ENCODE measurements at regions not wholly inside any gene's neighbourhood (a gene's known extent, or its start where the extent isn't known, plus 50 kb on each side); places are given as distances from the start of the nearest gene placed in this dataset.
"Not testable (repeated sequence)": the region's sequence is repeated elsewhere in the genome, so short reads cannot be mapped to it uniquely, and the experiment has no call there.

DNA sequence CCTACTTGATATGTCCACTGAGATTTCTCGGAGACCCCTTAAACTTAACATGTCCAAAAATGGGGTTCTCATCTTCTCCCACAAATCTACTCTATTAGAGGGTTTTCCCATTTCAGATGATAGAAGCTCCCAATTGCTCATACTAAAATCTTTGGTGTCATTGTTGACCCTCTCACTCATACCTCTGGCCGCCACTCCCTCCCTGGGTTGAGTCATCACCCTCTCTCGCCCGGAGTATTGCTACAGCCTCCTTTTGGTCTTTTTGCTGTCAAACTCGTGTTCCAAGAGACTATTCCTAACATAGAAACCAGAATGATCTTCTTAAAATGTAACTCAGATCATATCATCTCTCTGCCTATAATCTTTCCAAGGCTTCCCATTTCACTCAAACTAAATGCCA, 91.0 kb upstream of the GNAQ start:
- no peak for DNase-seq (ENCODE audit: low spot score)

DNA sequence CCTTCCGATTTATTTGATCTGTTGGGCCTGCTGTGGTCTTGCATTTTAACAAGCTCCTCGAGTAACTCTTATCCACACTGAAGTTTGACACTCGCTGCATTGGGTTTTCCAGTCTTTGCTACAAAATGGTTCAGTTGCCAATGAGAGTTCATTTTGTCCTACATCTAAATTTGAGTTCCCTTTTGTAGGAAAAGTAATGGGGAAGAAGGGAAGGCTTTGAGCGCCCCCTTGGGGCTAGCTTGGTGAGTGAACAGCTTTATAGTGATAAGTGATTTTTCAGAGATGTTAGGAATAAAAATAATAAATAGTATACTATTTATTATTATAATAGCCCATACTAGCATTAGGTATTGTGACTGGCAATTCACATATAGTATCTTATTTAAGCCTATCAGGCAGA, 89.9 kb upstream of the GNAQ start:
- peak; percentile 75 for DNase-seq (ENCODE audit: low spot score)

- DNase-seq (ENCODE audit: low spot score) = no peak
Observed at GRCh38 chr9:78118742-78119473, 87.3 kb upstream of the GNAQ start.

DNA sequence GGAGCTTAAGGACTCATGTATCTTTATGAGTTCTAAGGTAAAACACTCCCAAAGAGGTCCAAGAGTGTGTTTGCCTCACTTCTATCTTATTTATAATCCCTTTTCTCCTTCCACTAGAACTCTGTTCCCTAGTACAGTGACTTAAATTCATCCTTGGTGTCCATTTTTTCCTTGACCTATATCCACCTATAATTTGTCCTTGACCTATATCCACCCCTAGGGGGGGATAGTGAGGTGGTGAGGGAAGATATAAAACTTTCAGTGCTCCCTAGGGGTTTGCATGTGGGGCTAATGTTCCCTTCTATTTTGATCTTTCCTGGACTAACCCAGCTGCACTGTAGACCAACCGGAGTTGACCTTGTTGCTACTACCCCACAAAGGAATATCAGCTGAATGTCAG, 83.5 kb upstream of the GNAQ start:
- DNase-seq (ENCODE audit: low spot score) = no peak

DNA sequence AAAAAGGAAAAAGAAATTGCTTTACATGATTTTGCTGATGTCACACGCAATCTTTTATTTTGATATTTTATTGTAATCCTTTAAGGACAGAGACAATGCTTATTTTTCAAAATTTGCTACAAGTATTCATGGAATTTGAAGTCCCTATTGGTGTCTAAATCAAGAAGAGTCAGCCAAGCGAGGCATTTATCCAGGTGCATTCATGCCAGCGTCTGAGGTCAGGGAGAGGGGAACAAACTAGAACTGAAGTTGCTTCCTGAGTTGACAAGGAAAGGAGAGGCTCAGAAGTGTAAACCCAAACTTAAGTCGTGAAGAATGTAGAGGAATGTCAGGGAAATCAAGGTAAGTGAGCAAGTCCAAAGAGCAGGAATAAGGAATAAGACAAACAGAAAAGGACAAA, 83.0 kb upstream of the GNAQ start:
- DNase-seq (ENCODE audit: low spot score) = no peak

DNA sequence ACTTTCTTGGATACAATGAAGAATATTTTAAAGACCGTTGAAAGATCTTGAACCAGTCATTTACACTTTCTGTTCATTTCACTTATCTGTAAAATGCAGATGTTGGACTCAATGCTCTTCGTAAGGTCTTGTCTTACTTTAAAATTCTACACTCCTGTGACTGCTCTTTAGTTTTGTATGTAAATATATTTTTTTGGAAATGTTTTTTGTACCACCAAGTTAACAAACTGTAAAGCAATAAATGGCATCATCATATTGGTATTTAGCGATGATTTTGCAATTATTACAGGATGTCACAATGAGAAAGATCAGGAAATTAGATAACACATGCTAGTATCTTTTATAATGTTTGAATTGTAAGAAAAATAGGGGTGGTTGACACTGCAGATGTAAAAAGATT, 80.8 kb upstream of the GNAQ start:
- no peak for DNase-seq (ENCODE audit: low spot score)

- DNase-seq (ENCODE audit: low spot score) = no peak
Observed at GRCh38 chr9:78112004-78112403, 80.4 kb upstream of the GNAQ start.

DNA sequence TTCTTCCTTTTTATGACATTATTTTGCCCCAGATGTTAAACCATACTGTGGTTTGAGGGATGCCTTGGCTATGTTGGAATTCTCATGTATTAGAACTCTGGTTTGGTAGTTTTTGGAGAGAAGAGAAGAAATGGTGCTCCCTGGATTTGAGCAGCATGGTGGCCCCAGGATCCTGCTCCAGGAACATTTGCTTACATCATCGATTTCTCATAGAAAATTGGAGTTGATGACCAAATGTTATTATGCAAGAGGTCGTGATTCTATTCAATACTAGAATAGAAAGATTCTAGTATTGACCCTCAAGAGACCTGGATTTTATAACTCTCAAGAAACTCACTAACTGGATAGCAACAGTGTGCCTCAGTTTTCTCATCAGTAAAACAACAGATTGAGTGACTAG, 77.5 kb upstream of the GNAQ start:
- DNase-seq (ENCODE audit: low spot score) = no peak

GRCh38 chr9:78106586-78106985, 75.0 kb upstream of the GNAQ start:
- DNase-seq (ENCODE audit: low spot score) = not testable (repeated sequence)

- no peak for DNase-seq (ENCODE audit: low spot score)
Observed at GRCh38 chr9:78103971-78104433, 72.4 kb upstream of the GNAQ start.

GRCh38 chr9:78101247-78101646, 69.6 kb upstream of the GNAQ start:
- no peak for DNase-seq (ENCODE audit: low spot score)

DNA sequence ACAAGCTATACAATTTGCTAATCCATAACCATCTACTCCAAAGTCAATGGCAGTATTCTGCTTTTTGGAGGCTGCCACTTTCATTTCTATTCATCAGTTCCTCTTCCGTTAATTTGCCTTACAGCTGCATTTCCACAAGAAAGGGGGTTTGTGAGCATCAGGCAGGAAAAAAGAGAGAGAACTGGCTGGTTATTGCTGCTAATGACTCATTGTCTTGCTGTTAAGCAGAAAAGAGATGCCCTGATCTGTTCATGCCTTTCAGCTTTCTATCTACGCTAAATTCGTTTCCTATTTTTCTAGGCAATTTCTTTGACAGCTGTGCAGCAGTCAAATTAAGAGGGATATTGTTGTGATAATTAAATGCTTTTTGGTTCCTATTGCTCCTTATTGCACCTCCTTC, 65.9 kb upstream of the GNAQ start:
- no peak for DNase-seq (ENCODE audit: low spot score)

DNA sequence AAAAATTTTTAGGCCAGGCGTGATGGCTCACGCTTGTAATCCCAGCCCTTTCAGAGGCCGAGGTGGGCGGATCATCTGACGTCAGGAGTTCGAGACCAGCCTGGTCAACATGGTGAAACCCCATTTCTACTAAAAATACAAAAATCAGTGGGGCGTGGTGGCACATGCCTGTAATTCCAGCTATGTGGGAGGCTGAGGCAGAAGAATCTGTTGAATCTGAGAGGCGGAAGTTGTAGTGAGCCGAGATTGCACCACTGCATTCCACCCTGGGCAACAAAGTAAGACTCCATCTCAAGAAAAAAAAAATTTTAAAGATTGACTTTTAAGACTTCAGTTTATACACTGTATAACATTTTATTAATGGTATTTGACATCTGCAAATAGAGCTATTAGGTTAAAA, 60.1 kb upstream of the GNAQ start:
- no peak for DNase-seq (ENCODE audit: low spot score)

- DNase-seq (ENCODE audit: low spot score) = no peak
Observed at GRCh38 chr9:78089111-78089510, 57.5 kb upstream of the GNAQ start.

- DNase-seq (ENCODE audit: low spot score) = not testable (repeated sequence)
Observed at GRCh38 chr9:78088190-78088589, 56.6 kb upstream of the GNAQ start.
